ENCODE measurements at regions not wholly inside any gene's neighbourhood (a gene's known extent, or its start where the extent isn't known, plus 50 kb on each side); places are given as distances from the start of the nearest gene placed in this dataset.

DNA sequence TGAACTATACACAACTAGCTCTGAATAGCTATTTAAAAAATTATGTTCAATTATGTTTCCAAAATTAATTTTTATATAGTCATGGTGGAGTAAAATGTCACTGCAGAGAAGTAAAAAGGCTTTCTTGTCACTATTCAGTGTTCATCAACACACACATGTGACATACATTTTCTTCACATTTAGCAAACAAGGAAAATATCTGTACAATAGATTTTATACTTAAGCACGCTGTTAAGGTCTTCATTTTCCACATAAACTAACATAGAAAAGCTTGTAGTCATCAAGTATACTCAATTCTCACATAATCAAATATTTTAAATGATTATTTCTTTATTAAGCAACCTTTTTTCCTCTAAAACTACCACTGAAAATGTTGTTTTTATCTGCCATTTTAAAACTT, 141.2 kb upstream of the DIO2 start:
- no peak for TF ChIP-seq SIN3A (IDR thresholded peaks at IDR 0.05; ENCODE audit: borderline replicate concordance, insufficient read depth, low read length)
- TF ChIP-seq, protein P1, sequence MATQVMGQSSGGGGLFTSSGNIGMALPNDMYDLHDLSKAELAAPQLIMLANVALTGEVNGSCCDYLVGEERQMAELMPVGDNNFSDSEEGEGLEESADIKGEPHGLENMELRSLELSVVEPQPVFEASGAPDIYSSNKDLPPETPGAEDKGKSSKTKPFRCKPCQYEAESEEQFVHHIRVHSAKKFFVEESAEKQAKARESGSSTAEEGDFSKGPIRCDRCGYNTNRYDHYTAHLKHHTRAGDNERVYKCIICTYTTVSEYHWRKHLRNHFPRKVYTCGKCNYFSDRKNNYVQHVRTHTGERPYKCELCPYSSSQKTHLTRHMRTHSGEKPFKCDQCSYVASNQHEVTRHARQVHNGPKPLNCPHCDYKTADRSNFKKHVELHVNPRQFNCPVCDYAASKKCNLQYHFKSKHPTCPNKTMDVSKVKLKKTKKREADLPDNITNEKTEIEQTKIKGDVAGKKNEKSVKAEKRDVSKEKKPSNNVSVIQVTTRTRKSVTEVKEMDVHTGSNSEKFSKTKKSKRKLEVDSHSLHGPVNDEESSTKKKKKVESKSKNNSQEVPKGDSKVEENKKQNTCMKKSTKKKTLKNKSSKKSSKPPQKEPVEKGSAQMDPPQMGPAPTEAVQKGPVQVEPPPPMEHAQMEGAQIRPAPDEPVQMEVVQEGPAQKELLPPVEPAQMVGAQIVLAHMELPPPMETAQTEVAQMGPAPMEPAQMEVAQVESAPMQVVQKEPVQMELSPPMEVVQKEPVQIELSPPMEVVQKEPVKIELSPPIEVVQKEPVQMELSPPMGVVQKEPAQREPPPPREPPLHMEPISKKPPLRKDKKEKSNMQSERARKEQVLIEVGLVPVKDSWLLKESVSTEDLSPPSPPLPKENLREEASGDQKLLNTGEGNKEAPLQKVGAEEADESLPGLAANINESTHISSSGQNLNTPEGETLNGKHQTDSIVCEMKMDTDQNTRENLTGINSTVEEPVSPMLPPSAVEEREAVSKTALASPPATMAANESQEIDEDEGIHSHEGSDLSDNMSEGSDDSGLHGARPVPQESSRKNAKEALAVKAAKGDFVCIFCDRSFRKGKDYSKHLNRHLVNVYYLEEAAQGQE (IDR thresholded peaks at IDR 0.05; ENCODE audit: insufficient read depth in 1 of 2, low read depth in 2 of 2, low read length in 2 of 2) = no peak
- no peak for TF ChIP-seq TAF1 (IDR thresholded peaks at IDR 0.05; ENCODE audit: borderline replicate concordance, insufficient read depth, low read length)
- no peak for TF ChIP-seq FOXP2 (optimal IDR thresholded peaks at IDR 0.05; ENCODE audit: borderline replicate concordance, extremely low read depth, extremely low read length, insufficient read depth)
- TF ChIP-seq POLR2AphosphoS5 (IDR thresholded peaks at IDR 0.05; ENCODE audit: low read depth, low read length) = no peak

DNA sequence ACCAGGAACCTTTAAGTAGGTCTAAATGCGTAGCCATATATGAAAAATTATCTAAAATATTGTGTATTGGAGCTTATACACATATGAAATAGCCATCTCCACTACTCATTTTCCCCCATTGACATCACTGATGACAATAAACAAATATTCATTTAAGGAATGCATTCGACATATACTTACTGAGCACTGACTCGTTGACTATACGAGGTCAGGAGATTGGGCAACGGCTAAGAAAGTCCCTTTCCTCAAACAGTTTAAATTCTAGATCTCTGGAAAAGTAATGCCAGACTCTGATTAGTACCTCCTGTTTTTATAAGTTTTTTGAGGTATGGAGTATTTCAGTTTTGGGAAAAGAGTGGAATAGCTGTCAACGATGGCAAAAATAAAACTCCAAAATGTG, 139.4 kb upstream of the DIO2 start:
- TF ChIP-seq FOXP2 (optimal IDR thresholded peaks at IDR 0.05; ENCODE audit: borderline replicate concordance, extremely low read depth, extremely low read length, insufficient read depth) = no peak
- no peak for TF ChIP-seq TAF1 (IDR thresholded peaks at IDR 0.05; ENCODE audit: borderline replicate concordance, insufficient read depth, low read length)
- TF ChIP-seq, protein P1 (IDR thresholded peaks at IDR 0.05; ENCODE audit: insufficient read depth in 1 of 2, low read depth in 2 of 2, low read length in 2 of 2) = no peak
- no peak for TF ChIP-seq POLR2AphosphoS5 (IDR thresholded peaks at IDR 0.05; ENCODE audit: low read depth, low read length)
- no peak for TF ChIP-seq SIN3A (IDR thresholded peaks at IDR 0.05; ENCODE audit: borderline replicate concordance, insufficient read depth, low read length)

DNA sequence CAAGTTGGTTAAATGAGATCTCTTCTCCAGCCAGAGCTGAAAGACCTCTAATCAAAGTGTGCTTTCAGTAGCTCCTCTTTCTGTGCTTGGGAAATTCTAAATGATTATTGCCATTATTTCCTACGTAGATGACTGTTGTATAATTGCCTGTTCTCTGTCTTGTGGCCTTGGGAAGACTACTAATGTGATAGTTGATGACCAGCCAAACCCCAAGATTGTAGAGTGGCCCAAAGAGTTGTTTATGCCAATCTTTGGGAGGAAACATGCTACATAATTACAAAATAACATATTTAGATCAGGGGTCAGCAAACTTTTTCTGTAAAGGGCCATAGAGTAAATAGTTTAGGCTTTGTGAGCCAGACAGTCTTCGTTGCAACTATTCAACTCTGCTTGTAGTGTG, 135.1 kb upstream of the DIO2 start:
- TF ChIP-seq POLR2AphosphoS5 (IDR thresholded peaks at IDR 0.05; ENCODE audit: low read depth, low read length) = no peak
- TF ChIP-seq TAF1 (IDR thresholded peaks at IDR 0.05; ENCODE audit: borderline replicate concordance, insufficient read depth, low read length) = no peak

DNA sequence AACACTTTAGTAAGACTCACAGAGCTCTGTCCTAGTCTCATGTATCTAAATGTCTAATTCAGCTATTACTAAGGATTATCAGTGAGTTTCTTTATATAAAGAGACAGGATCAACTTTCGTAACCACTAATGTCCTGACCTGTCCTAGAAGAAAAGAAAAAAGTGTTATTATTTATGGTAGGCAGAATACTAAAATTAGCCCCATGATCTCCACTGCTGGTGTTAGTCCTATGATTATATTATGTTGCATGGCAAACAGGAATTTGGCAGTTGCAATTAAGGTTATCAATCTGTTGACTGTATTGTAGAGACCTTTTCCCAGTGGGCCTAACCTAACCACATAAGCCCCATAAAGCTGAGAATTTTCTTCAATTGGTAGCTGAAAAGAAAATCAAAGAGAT, 132.9 kb upstream of the DIO2 start:
- no peak for TF ChIP-seq TAF1 (IDR thresholded peaks at IDR 0.05; ENCODE audit: borderline replicate concordance, insufficient read depth, low read length)
- TF ChIP-seq SIN3A (IDR thresholded peaks at IDR 0.05; ENCODE audit: borderline replicate concordance, insufficient read depth, low read length) = no peak
- no peak for TF ChIP-seq POLR2AphosphoS5 (IDR thresholded peaks at IDR 0.05; ENCODE audit: low read depth, low read length)
- TF ChIP-seq FOXP2 (optimal IDR thresholded peaks at IDR 0.05; ENCODE audit: borderline replicate concordance, extremely low read depth, extremely low read length, insufficient read depth) = no peak
- TF ChIP-seq, protein P1 (IDR thresholded peaks at IDR 0.05; ENCODE audit: insufficient read depth in 1 of 2, low read depth in 2 of 2, low read length in 2 of 2) = no peak

DNA sequence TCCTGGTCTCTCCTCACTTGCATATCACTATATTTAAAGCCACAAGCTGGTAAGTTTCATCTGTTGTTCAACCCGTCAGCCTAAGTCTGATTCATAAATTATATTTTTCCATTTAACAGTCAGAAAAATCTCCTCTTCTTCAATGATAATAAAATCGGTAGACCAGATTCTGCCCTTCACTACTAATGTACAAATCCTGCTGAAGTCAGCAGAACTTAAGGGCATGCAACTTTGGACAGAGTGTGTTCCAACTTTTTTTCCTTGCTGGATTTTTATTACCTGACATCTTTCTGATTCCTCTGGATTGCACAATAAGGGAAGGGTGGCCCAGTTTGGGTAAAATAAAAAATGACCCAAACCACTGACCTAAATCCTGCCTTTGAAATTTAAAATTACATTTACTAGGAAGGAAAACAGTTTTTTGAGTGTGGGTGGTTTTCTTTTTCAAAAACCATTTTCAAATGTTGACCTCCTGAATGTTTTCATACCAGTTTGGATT, 125.4 kb upstream of the DIO2 start:
- no peak for TF ChIP-seq FOXP2 (optimal IDR thresholded peaks at IDR 0.05; ENCODE audit: borderline replicate concordance, extremely low read depth, extremely low read length, insufficient read depth)
- no peak for TF ChIP-seq TAF1 (IDR thresholded peaks at IDR 0.05; ENCODE audit: borderline replicate concordance, insufficient read depth, low read length)
- TF ChIP-seq POLR2AphosphoS5 (IDR thresholded peaks at IDR 0.05; ENCODE audit: low read depth, low read length) = no peak
- TF ChIP-seq SIN3A (IDR thresholded peaks at IDR 0.05; ENCODE audit: borderline replicate concordance, insufficient read depth, low read length) = no peak
- TF ChIP-seq, protein P1 (IDR thresholded peaks at IDR 0.05; ENCODE audit: insufficient read depth in 1 of 2, low read depth in 2 of 2, low read length in 2 of 2) = no peak

All from PFSK-1 (cell line).